Myocyte (in vitro differentiated cells): ENCODE measurements at regions not wholly inside any gene's neighbourhood (a gene's known extent, or its start where the extent isn't known, plus 50 kb on each side); places are given as distances from the start of the nearest gene placed in this dataset.
"Not testable (repeated sequence)": the region's sequence is repeated elsewhere in the genome, so short reads cannot be mapped to it uniquely, and the experiment has no call there.

ENCODE experiments used
- DNase-seq: peaks from one replicate; pipeline ENCODE4 v3.0.0-alpha.2; 2012; ENCODE audit warnings: low read depth

GRCh38 chr18:40314199-40314598 is 1640.8 kb upstream of the PIK3C3 start:
- no peak for DNase-seq

- DNase-seq = no peak
These were observed 1641.9 kb upstream of the PIK3C3 start for GRCh38 chr18:40313030-40313642.

GRCh38 chr18:40307627-40308026 is 1647.4 kb upstream of the PIK3C3 start:
- no peak for DNase-seq

GRCh38 chr18:40296717-40297413 is 1658.2 kb upstream of the PIK3C3 start:
- DNase-seq = no peak

- no peak for DNase-seq
These were observed 1661.9 kb upstream of the PIK3C3 start for GRCh38 chr18:40292985-40293710.

- DNase-seq = no peak
These were observed 1671.5 kb upstream of the PIK3C3 start for GRCh38 chr18:40283560-40283959.

- not testable (repeated sequence) for DNase-seq
These were observed 1673.7 kb upstream of the PIK3C3 start for GRCh38 chr18:40281356-40281755.

- no peak for DNase-seq
These were observed 1680.3 kb upstream of the PIK3C3 start for GRCh38 chr18:40274618-40275196.

GRCh38 chr18:40272630-40273231 is 1682.3 kb upstream of the PIK3C3 start:
- no peak for DNase-seq

- no peak for DNase-seq
These were observed 1695.8 kb upstream of the PIK3C3 start for GRCh38 chr18:40259115-40259835.

GRCh38 chr18:40258311-40258710 is 1696.7 kb upstream of the PIK3C3 start:
- DNase-seq = no peak

- DNase-seq = no peak
These were observed 1704.8 kb upstream of the PIK3C3 start for GRCh38 chr18:40250236-40250635.

- peak; percentile 13 for DNase-seq
These were observed 1705.5 kb upstream of the PIK3C3 start for GRCh38 chr18:40249390-40250080.

- DNase-seq = not testable (repeated sequence)
These were observed 1709.4 kb upstream of the PIK3C3 start for GRCh38 chr18:40245612-40246011.

GRCh38 chr18:40243607-40244006 is 1711.4 kb upstream of the PIK3C3 start:
- DNase-seq = no peak

GRCh38 chr18:40235836-40236235 is 1719.2 kb upstream of the PIK3C3 start:
- DNase-seq = no peak

- no peak for DNase-seq
These were observed 1719.7 kb upstream of the PIK3C3 start for GRCh38 chr18:40235323-40235722.

GRCh38 chr18:40233931-40234616 is 1721.0 kb upstream of the PIK3C3 start:
- no peak for DNase-seq

GRCh38 chr18:40222776-40223175 is 1732.3 kb upstream of the PIK3C3 start:
- no peak for DNase-seq

- DNase-seq = no peak
These were observed 1738.2 kb upstream of the PIK3C3 start for GRCh38 chr18:40216856-40217255.
